ENCODE measurements at regions not wholly inside any gene's neighbourhood (a gene's known extent, or its start where the extent isn't known, plus 50 kb on each side); places are given as distances from the start of the nearest gene placed in this dataset.

GRCh38 chr11:23956586-23956985 is 540.3 kb upstream of the LUZP2 start:
- TF ChIP-seq POLR2A (IDR thresholded peaks at IDR 0.05) (no peak), CTCF (IDR thresholded peaks at IDR 0.05) (no peak)
